Stomach (tissue), 8 donors: ENCODE measurements at regions not wholly inside any gene's neighbourhood (a gene's known extent, or its start where the extent isn't known, plus 50 kb on each side); places are given as distances from the start of the nearest gene placed in this dataset.

ENCODE experiments used
- DNase-seq, 2 donors: peaks; one replicate each; pipeline versions ENCODE4 v3.0.0 to v3.0.0-alpha.2; 2013 to 2019
- H3K27ac ChIP-seq, 5 donors: fragments of 200-600 bp in 4 of 5; sonication (generic) in 4 of 5; one replicate each; pipeline ENCODE4 v1.5.1; 2013 to 2019; ENCODE audit warnings: mild to moderate bottlenecking in 1 of 5, moderate library complexity in 1 of 5
- H3K27me3 ChIP-seq, 3 donors: fragments of 200-600 bp; sonication (generic); one replicate each; pipeline ENCODE4 v1.5.1; 2017 to 2019; ENCODE audit warnings: mixed run types in 1 of 3
- H3K36me3 ChIP-seq, 4 donors: fragments of 200-600 bp; sonication (generic); 1 replicate in 3 of 4; 2 replicates in 1 of 4; pipeline ENCODE4 v1.5.1; 2016 to 2019
- H3K4me1 ChIP-seq, 4 donors: fragments of 200-600 bp; sonication (generic); one replicate each; pipeline ENCODE4 v1.5.1; 2016 to 2019
- H3K4me3 ChIP-seq, 4 donors: fragments of 200-600 bp; sonication (generic) in 3 of 4; one replicate each; pipeline ENCODE4 v1.5.1; 2016 to 2019; ENCODE audit warnings: mild to moderate bottlenecking in 1 of 4
- H3K9me3 ChIP-seq, 4 donors: fragments of 200-600 bp; sonication (generic); one replicate each; pipeline ENCODE4 v1.5.1; 2016 to 2019
- EP300 ChIP-seq: sonication (generic); formaldehyde crosslinking; IDR thresholded peaks from one replicate; pipeline ENCODE4 v1.6.1; 2017; ENCODE audit warnings: antibody characterized with exemption
- POLR2A ChIP-seq, 4 donors: fragments of 450-650 bp; IDR thresholded peaks; one replicate each; pipeline ENCODE4 v1.6.1; 2016; ENCODE audit warnings: antibody characterized with exemption in 4 of 4, control low read depth in 2 of 4, mild to moderate bottlenecking in 1 of 4, moderate library complexity in 1 of 4
- POLR2AphosphoS5 ChIP-seq, 3 donors: sonication (generic); formaldehyde crosslinking; IDR thresholded peaks; one replicate each; pipeline ENCODE4 v1.6.1; 2016; ENCODE audit warnings: antibody characterized with exemption in 3 of 3
- WGBS, 5 donors: extraction: QIAGEN DNeasy Blood & Tissue Kit in 3 of 5; methylation state at CpG; one replicate each; pipeline versions ENCODE4 v1.1.5 to v1.1.7; 2013 to 2018; 5-methylcytosine and 5-hydroxymethylcytosine counted together
- intact Hi-C: fragments of 100-400 bp; cut with DNase I; formaldehyde crosslinking; loops from one replicate; pipeline ENCODE4 v1.15.1; 2023; ENCODE audit warnings: low total_unique reads
- TF ChIP-seq, protein P1 (sequence below), 7 experiments: fragments of 450-650 bp in 4 of 7; fragments of 200-600 bp in 3 of 7; sonication (generic) in 3 of 7; IDR thresholded peaks; one replicate each; pipeline ENCODE4 v1.5.1; 2016 to 2019; ENCODE audit warnings: antibody characterized with exemption in 7 of 7, control low read depth in 2 of 7, mild to moderate bottlenecking in 1 of 7
- donor health status: healthy with polysubstance abuse.
- donor health status: Bipolar disorder and iron deficiency.
- donor health status: healthy.

GRCh38 chr5:163608621-163609020 lies 103.2 kb downstream of the MAT2B start:
- no peak for DNase-seq
- no peaks in the 10 kb centered on the region for H3K27me3 ChIP-seq

GRCh38 chr5:163609910-163610309 lies 104.5 kb downstream of the MAT2B start:
- H3K4me1 ChIP-seq: no peaks in the 10 kb centered on the region
- H3K27me3 ChIP-seq: no peaks in the 10 kb centered on the region
- H3K27ac ChIP-seq: no peak overlapping the region
- H3K36me3 ChIP-seq: no peaks in the 10 kb centered on the region
- TF ChIP-seq EP300: no peak
- TF ChIP-seq, protein P1, sequence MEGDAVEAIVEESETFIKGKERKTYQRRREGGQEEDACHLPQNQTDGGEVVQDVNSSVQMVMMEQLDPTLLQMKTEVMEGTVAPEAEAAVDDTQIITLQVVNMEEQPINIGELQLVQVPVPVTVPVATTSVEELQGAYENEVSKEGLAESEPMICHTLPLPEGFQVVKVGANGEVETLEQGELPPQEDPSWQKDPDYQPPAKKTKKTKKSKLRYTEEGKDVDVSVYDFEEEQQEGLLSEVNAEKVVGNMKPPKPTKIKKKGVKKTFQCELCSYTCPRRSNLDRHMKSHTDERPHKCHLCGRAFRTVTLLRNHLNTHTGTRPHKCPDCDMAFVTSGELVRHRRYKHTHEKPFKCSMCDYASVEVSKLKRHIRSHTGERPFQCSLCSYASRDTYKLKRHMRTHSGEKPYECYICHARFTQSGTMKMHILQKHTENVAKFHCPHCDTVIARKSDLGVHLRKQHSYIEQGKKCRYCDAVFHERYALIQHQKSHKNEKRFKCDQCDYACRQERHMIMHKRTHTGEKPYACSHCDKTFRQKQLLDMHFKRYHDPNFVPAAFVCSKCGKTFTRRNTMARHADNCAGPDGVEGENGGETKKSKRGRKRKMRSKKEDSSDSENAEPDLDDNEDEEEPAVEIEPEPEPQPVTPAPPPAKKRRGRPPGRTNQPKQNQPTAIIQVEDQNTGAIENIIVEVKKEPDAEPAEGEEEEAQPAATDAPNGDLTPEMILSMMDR (IDR thresholded peaks at IDR 0.05): no peak
- no peak for TF ChIP-seq POLR2A (IDR thresholded peaks at IDR 0.05)
- DNase-seq: no peak
- 80 to 89% (median 85%) methylated on average over 1 of the region's 1 CpG for WGBS, 5 donors
- intact Hi-C loops: no loop called here
- no peaks in the 10 kb centered on the region for H3K9me3 ChIP-seq
- no peak overlapping the region for H3K4me3 ChIP-seq

More at GRCh38 chr5:163608621-163609020, 103.2 kb downstream of the MAT2B start:
- Histone ChIP-seq H3K4me1 (no peaks in the 10 kb centered on the region), H3K4me3 (no peak overlapping the region), H3K27ac (no peak overlapping the region), H3K9me3 (no peaks in the 10 kb centered on the region), H3K36me3 (no peaks in the 10 kb centered on the region)
- intact Hi-C loops: no loop called here
- TF ChIP-seq, protein P1 (IDR thresholded peaks at IDR 0.05): no peak
- no peak for TF ChIP-seq EP300
- TF ChIP-seq POLR2AphosphoS5 (IDR thresholded peaks at IDR 0.05): no peak

DNA sequence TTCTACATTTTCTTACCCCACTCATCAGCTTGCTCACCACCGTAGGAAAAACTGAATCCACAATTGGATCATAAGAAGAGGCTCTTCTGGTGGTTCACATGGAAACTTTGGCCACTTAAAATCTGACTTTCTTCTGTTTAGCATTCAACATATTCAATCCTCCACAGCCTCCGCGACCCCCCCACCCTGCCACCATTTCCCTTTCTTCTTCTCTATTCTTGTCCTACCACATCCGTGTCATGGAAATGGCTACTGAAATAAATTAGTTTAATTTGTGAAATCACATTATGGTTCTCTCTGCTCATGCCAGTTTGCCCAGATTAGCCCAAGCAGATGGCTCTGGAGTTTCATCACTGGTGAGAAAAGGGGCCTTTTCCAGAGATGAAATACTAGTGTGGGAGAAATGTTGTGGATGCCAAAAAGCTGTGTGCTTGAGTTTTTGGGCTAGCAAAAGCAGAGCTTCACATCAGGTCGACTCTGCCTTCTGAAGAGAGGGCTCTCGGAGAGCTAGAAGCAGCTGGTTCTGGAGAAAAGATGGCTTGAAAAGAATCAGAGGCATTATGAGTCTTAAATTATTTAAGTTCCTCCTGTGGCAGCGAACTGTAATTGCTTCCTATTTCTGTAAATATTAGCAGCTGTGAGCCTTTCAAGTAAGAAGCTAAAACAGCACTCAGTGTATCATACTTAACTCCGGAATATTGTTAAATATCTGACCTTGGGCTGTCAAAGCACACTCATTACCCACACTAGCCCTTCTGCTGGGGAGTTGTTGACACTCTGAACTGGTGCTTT lies 107.1 kb downstream of the MAT2B start:
- intact Hi-C loops: no loop called here
- H3K27ac ChIP-seq: no peak overlapping the region
- 57 to 72% (median 66%) methylated on average over 8 of the region's 8 CpGs for WGBS, 5 donors

DNA sequence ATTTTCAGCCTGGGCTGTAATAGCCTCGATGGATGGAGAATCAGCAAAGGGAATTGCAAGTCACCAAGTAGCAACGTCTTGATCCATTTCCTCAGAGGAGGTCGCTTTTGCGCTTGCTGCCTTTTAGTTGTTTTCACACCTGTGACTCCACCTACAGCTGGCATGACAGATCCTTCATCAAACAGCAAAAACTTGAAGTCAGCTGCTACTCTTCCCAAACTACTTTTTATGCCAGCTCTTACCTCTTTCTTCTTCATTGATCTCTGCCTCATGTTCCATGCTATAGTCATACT lies 107.7 kb downstream of the MAT2B start:
- Histone ChIP-seq H3K4me1 (no peaks in the 10 kb centered on the region), H3K36me3 (no peaks in the 10 kb centered on the region), H3K27me3 (peaks cover 0 to 3% (median 0%) of the 10 kb centered on the region in 3 donors), H3K27ac (no peak overlapping the region), H3K4me3 (no peak overlapping the region), H3K9me3 (no peaks in the 10 kb centered on the region)
- 32 to 57% (median 48%) methylated on average over 4 of the region's 4 CpGs for WGBS, 5 donors
- TF ChIP-seq, protein P1 (IDR thresholded peaks at IDR 0.05): no peak
- TF ChIP-seq POLR2AphosphoS5 (IDR thresholded peaks at IDR 0.05) (no peak), EP300 (no peak), POLR2A (IDR thresholded peaks at IDR 0.05) (no peak)
- DNase-seq: no peak
- intact Hi-C loops: no loop called here

More for the DNA sequence above, 107.1 kb downstream of the MAT2B start:
- H3K4me3 ChIP-seq: no peak overlapping the region
- H3K27me3 ChIP-seq: peaks cover 0 to 3% (median 0%) of the 10 kb centered on the region in 3 donors
- TF ChIP-seq EP300: no peak
- TF ChIP-seq, protein P1 (IDR thresholded peaks at IDR 0.05): no peak
- TF ChIP-seq POLR2AphosphoS5 (IDR thresholded peaks at IDR 0.05): no peak
- TF ChIP-seq POLR2A (IDR thresholded peaks at IDR 0.05): no peak
- H3K9me3 ChIP-seq: no peaks in the 10 kb centered on the region
- H3K36me3 ChIP-seq: no peaks in the 10 kb centered on the region
- H3K4me1 ChIP-seq: no peaks in the 10 kb centered on the region
- DNase-seq: peak in 1 of 2 donors; percentile 16
